HCT116 (cell line): ENCODE measurements at regions not wholly inside any gene's neighbourhood (a gene's known extent, or its start where the extent isn't known, plus 50 kb on each side); places are given as distances from the start of the nearest gene placed in this dataset.

Experiments
- ATAC-seq: fragments of 200-7000 bp; cut with Tn5 transposase; 2 replicates; pipeline ENCODE4 v1.9.1; 2020; ENCODE audit warnings: mild to moderate bottlenecking, moderate library complexity
- BruUV-seq: library from RNA; stranded (reverse); fragments of 400-500 nt; replicated peaks from 2 replicates; lab custom pipeline; 2021; lab: Mats Ljungman, UMichigan
- CTCF ChIA-PET: fragments of 300-600 bp; sonication (Branson Sonifier 250); formaldehyde crosslinking; loops from one replicate; lab custom pipeline; 2021; ENCODE audit warnings: antibody characterized with exemption; lab: Charles Lee
- POLR2A ChIA-PET: fragments of 300-600, 350-600 bp; sonication (Branson Sonifier 250); formaldehyde crosslinking; loops from one replicate; lab custom pipeline; 2021; ENCODE audit warnings: antibody characterized with exemption; lab: Charles Lee
- RAD21 ChIA-PET, 2 experiments: fragments of 300-600 bp; sonication (Branson Sonifier 250); formaldehyde crosslinking; loops; one replicate each; lab custom pipeline; 2023; ENCODE audit warnings: low total read pairs in 2 of 2; ENCODE audit not compliant: uncharacterized antibody in 2 of 2, unreplicated experiment in 2 of 2, low non-redundant PET in 1 of 2; lab: Charles Lee
- DNase-seq: peaks from one replicate; pipeline ENCODE4 v3.0.0-alpha.2; 2010; ENCODE audit warnings: low read depth, low spot score
- H2AFZ ChIP-seq: fragments of 200-600 bp; shearing (Covaris generic), sonication (generic); 2 replicates; pipeline ENCODE4 v1.6.1; 2017; ENCODE audit warnings: low read depth, mixed run types, mixed read lengths, antibody characterized with exemption, low read length; ENCODE audit not compliant: poor library complexity, severe bottlenecking
- H3K27ac ChIP-seq: 2 replicates; pipeline ENCODE4 v1.5.1; 2012; ENCODE audit warnings: low read depth, low read length
- H3K27me3 ChIP-seq: fragments of 200-600 bp; sonication (generic); 2 replicates; pipeline ENCODE4 v1.6.1; 2016; ENCODE audit warnings: mixed run types, low read length, mixed read lengths; ENCODE audit not compliant: insufficient read depth
- H3K36me3 ChIP-seq, 2 experiments: fragments of 200-500 bp in 1 of 2; fragments of 200-600 bp in 1 of 2; sonication (Bioruptor generic) in 1 of 2; sonication (generic) in 1 of 2; 2 replicates each; pipeline versions ENCODE4 v1.5.1 to v1.6.1; 2014 to 2016; ENCODE audit warnings: low read length in 2 of 2, inconsistent platforms in 1 of 2, mixed read lengths in 1 of 2, mixed run types in 1 of 2; ENCODE audit not compliant: insufficient read depth in 2 of 2, control insufficient read depth in 1 of 2
- H3K4me1 ChIP-seq, 2 experiments: fragments of 200-600 bp in 1 of 2; sonication (generic) in 1 of 2; 2 replicates each; pipeline versions ENCODE4 v1.5.1 to v1.6.1; 2012 to 2017; ENCODE audit warnings: low read length in 2 of 2, inconsistent platforms in 1 of 2, mild to moderate bottlenecking in 1 of 2, mixed read lengths in 1 of 2, mixed run types in 1 of 2, moderate library complexity in 1 of 2; ENCODE audit not compliant: insufficient read depth in 2 of 2, control insufficient read depth in 1 of 2
- H3K4me2 ChIP-seq: fragments of 200-600 bp; sonication (generic); 2 replicates; pipeline ENCODE4 v1.6.1; 2017; ENCODE audit warnings: mixed run types, low read length, mixed read lengths
- H3K4me3 ChIP-seq, 2 experiments: fragments of 200-600 bp in 1 of 2; sonication (generic) in 1 of 2; replicated peaks in 1 of 2; 2 replicates each; pipeline ENCODE4 v1.5.1; 2011 to 2016; ENCODE audit warnings: low read length in 2 of 2, control low read depth in 1 of 2, low read depth in 1 of 2, mild to moderate bottlenecking in 1 of 2, mixed read lengths in 1 of 2, mixed run types in 1 of 2
- H3K79me2 ChIP-seq: fragments of 200-600 bp; sonication (generic); 2 replicates; pipeline ENCODE4 v1.6.1; 2017; ENCODE audit warnings: mild to moderate bottlenecking, mixed run types, low read length, moderate library complexity, mixed read lengths; ENCODE audit not compliant: insufficient read depth
- H3K9ac ChIP-seq: fragments of 200-600 bp; sonication (generic); 2 replicates; pipeline ENCODE4 v1.6.1; 2016; ENCODE audit warnings: low read length, mixed read lengths
- H3K9me2 ChIP-seq: fragments of 200-600 bp; sonication (generic), shearing (Covaris generic); 2 replicates; pipeline ENCODE4 v1.6.1; 2017; ENCODE audit warnings: mixed run types, mild to moderate bottlenecking, moderate library complexity; ENCODE audit not compliant: insufficient read depth
- H3K9me3 ChIP-seq, 2 experiments: fragments of 200-500 bp in 1 of 2; fragments of 200-600 bp in 1 of 2; sonication (Bioruptor generic) in 1 of 2; sonication (generic) in 1 of 2; 2 replicates each; pipeline ENCODE4 v1.6.1; 2014 to 2017; ENCODE audit warnings: low read length in 2 of 2, mixed read lengths in 2 of 2, inconsistent platforms in 1 of 2, low read depth in 1 of 2, mild to moderate bottlenecking in 1 of 2, mixed run types in 1 of 2, moderate library complexity in 1 of 2; ENCODE audit not compliant: control insufficient read depth in 1 of 2, insufficient read depth in 1 of 2
- H4K20me1 ChIP-seq: fragments of 200-600 bp; sonication (generic), shearing (Covaris generic); 2 replicates; pipeline ENCODE4 v1.6.1; 2017; ENCODE audit warnings: mixed run types, mild to moderate bottlenecking, moderate library complexity; ENCODE audit not compliant: insufficient read depth
- CEBPB ChIP-seq: IDR thresholded peaks from 2 replicates; pipeline ENCODE4 v1.6.1; 2012; ENCODE audit warnings: low read depth
- EGR1 ChIP-seq: IDR thresholded peaks from 2 replicates; pipeline ENCODE4 v1.6.1; 2012; ENCODE audit warnings: low read depth
- ELF1 ChIP-seq: IDR thresholded peaks from 2 replicates; pipeline ENCODE4 v1.6.1; 2012; ENCODE audit warnings: low read depth, borderline replicate concordance
- EZH2 ChIP-seq: fragments of 200-600 bp; sonication (generic); IDR thresholded peaks from 2 replicates; pipeline ENCODE4 v1.6.1; 2017; ENCODE audit warnings: antibody characterized with exemption, mixed run types
- EZH2phosphoT487 ChIP-seq: fragments of 200-600 bp; IDR thresholded peaks from 2 replicates; pipeline ENCODE4 v1.6.1; 2018; ENCODE audit warnings: antibody characterized with exemption, borderline replicate concordance
- JUND ChIP-seq: IDR thresholded peaks from 2 replicates; pipeline ENCODE4 v1.6.1; 2012
- POLR2A ChIP-seq: IDR thresholded peaks from 2 replicates; pipeline ENCODE4 v1.7.0; 2011; ENCODE audit warnings: borderline replicate concordance; ENCODE audit not compliant: insufficient read depth, insufficient read length; ENCODE audit errors: extremely low read depth
- POLR2AphosphoS5 ChIP-seq: IDR thresholded peaks from 2 replicates; pipeline ENCODE4 v1.6.1; 2011; ENCODE audit warnings: mild to moderate bottlenecking, low read depth, low read length, moderate library complexity
- REST ChIP-seq: IDR thresholded peaks from 2 replicates; pipeline ENCODE4 v1.6.1; 2012; ENCODE audit warnings: low read depth
- SIN3A ChIP-seq: IDR thresholded peaks from 2 replicates; pipeline ENCODE4 v1.6.1; 2012; ENCODE audit warnings: low read depth
- SP1 ChIP-seq: IDR thresholded peaks from 2 replicates; pipeline ENCODE4 v1.6.1; 2012; ENCODE audit warnings: low read depth
- SRF ChIP-seq: IDR thresholded peaks from 2 replicates; pipeline ENCODE4 v1.6.1; 2012; ENCODE audit warnings: low read depth
- TCF7L2 ChIP-seq: IDR thresholded peaks from 2 replicates; pipeline ENCODE4 v1.7.0; 2011; ENCODE audit warnings: borderline replicate concordance, inconsistent platforms; ENCODE audit not compliant: insufficient read depth, insufficient read length; ENCODE audit errors: extremely low read depth
- YY1 ChIP-seq: IDR thresholded peaks from 2 replicates; pipeline ENCODE4 v1.6.1; 2011; ENCODE audit warnings: low read length, low read depth, moderate library complexity, mild to moderate bottlenecking; ENCODE audit not compliant: insufficient replicate concordance; ENCODE audit errors: extremely low read depth
- intact Hi-C: fragments of 100-400 bp; cut with micrococcal nuclease; formaldehyde crosslinking; loops from 2 replicates; pipeline ENCODE4 v1.10.0; 2022

GRCh38 chr17:12229335-12229734 is 208.7 kb downstream of the MAP2K4 start:
- no peak for TF ChIP-seq ELF1
- TF ChIP-seq YY1, result no peak
- TF ChIP-seq JUND, result no peak
- no peak for TF ChIP-seq SP1
- TF ChIP-seq SRF, result no peak
- no peak for TF ChIP-seq TCF7L2
- no peak for TF ChIP-seq REST
- no peak for TF ChIP-seq EGR1
- no peak for TF ChIP-seq EZH2phosphoT487
- no peak for TF ChIP-seq EZH2
- no peak for TF ChIP-seq CEBPB
- TF ChIP-seq SIN3A, result no peak
- no peak for TF ChIP-seq POLR2AphosphoS5
- TF ChIP-seq POLR2A, result no peak
- DNase-seq, result no peak
- Histone ChIP-seq H2AFZ (no peak overlapping the region), H3K9ac (no peak overlapping the region), H3K4me3 (no peak overlapping the region), H3K4me1 (no peaks in the 10 kb centered on the region), H3K79me2 (no peaks in the 10 kb centered on the region), H3K9me2 (no peaks in the 10 kb centered on the region), H3K36me3 (no peaks in the 10 kb centered on the region), H4K20me1 (no peaks in the 10 kb centered on the region), H3K27ac (no peak overlapping the region), H3K4me2 (no peak overlapping the region), H3K27me3 (peaks cover 11% of the 10 kb centered on the region; the same call in 1 of the 2 replicates), H3K9me3 (no peaks in the 10 kb centered on the region)
- ATAC-seq, result no peak
- BruUV-seq, result no TSS peak
- ChIA-PET CTCF (no interaction called here), RAD21 (no interaction called here), POLR2A (no interaction called here)
- intact Hi-C loops, result no loop called here
